GM20000 (cell line): ENCODE measurements at regions not wholly inside any gene's neighbourhood (a gene's known extent, or its start where the extent isn't known, plus 50 kb on each side); places are given as distances from the start of the nearest gene placed in this dataset.

Source experiments
- DNase-seq: peaks from one replicate; pipeline ENCODE4 v3.0.0; 2012; ENCODE audit warnings: low spot score
- TF ChIP-seq, protein P1 (sequence below): IDR thresholded peaks from 2 replicates; pipeline ENCODE4 v1.5.1; 2012; ENCODE audit warnings: mild to moderate bottlenecking, control low read depth; ENCODE audit errors: extremely low read depth, missing control alignments

GRCh38 chr9:13689925-13690324 is 410.4 kb upstream of the MPDZ start:
- TF ChIP-seq, protein P1, sequence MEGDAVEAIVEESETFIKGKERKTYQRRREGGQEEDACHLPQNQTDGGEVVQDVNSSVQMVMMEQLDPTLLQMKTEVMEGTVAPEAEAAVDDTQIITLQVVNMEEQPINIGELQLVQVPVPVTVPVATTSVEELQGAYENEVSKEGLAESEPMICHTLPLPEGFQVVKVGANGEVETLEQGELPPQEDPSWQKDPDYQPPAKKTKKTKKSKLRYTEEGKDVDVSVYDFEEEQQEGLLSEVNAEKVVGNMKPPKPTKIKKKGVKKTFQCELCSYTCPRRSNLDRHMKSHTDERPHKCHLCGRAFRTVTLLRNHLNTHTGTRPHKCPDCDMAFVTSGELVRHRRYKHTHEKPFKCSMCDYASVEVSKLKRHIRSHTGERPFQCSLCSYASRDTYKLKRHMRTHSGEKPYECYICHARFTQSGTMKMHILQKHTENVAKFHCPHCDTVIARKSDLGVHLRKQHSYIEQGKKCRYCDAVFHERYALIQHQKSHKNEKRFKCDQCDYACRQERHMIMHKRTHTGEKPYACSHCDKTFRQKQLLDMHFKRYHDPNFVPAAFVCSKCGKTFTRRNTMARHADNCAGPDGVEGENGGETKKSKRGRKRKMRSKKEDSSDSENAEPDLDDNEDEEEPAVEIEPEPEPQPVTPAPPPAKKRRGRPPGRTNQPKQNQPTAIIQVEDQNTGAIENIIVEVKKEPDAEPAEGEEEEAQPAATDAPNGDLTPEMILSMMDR = no peak
- DNase-seq = no peak

- TF ChIP-seq, protein P1 = no peak
- no peak for DNase-seq
Measured at GRCh38 chr9:13688990-13689600, 409.6 kb upstream of the MPDZ start.

DNA sequence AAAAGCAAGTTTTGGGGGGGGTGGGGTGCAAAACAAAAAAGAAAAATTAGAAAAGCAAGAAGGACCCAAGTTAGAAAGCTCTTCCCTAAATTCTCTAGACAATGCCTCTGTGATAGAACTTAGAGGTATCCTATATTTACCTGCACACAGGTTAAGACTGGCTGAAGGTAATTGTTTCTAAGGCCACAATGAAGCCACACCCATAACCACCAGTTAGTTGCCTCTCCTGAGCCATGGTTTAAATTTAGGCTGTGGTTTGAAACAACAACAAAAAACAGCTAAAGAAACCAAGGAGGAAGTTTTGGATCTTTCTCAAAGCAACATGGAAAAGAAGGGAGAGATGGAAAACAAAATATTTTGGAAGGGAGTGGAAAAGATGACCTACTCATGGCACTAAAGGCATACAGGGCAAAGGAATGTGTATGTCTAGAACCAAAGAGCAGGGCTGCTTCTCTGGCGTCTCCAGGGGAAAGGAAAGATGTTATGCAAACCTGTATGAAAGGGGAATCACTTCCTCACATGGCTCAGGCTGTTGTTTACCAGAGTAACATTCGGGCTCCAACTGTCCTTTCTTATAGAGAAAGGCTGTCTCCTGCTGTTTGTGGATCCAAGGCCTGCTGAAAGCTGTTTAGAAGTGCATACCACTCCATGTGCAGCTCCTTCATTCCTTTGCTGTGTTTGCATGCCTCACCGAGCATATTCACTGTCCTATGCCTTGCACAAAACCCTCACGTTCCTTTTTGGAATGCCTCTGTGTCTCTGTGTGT is 408.9 kb upstream of the MPDZ start:
- TF ChIP-seq, protein P1 = no peak
- DNase-seq = no peak

DNA sequence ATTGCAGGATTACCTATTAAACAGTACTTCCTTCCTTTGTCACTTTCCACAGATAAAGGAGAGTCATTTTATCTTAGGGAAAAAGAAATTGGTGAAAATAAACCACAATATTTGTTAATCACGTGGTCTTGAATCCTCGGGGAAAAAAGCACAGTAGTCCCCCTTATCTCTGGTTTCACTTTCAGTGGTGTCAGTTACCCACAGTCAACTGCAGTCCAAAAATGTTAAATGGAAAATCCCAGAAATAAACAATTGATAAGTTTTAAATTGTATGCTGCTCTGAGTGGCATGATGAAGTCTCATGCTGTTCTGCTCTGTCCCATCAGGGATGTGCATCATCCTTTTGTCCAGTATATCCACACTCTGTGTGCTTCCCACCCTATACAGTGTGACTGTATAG is 405.2 kb upstream of the MPDZ start:
- TF ChIP-seq, protein P1 = no peak
- no peak for DNase-seq

DNA sequence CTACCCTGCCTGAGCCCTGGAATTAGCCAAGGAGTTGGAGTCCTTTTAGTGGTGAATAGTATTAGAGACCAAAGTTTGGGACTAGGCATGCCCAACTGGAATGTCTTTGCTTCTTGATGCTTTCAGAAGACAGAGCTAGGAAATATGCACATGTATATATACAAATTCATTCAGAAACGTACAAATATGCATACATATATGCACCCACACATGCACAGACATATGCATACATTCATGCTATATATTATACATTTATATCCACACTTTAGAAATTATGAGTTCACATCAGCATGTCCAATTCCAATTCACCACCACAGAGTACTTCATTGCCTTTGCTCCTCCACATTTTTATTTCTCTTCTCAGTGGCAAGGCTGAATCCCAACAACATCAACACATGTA is 398.3 kb upstream of the MPDZ start:
- DNase-seq = no peak
- TF ChIP-seq, protein P1 = no peak

DNA sequence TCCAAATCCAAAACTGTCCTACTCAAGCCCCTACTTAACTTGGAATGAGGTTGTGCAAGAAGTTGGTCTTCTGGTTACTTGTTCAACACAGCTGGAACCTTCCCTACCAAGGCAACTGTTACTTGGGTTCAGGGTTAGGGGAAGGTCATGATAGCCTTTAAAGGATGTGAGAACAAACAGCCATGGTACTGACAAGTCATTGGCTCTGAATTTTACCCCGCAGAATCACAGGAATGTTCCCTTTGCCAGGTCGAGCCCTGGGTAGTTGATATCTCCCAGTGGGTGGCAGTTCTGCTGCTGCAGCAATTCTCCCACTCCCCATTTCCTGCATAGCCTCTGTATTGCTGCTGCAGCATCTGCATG is 396.1 kb upstream of the MPDZ start:
- DNase-seq = no peak
- TF ChIP-seq, protein P1 = no peak

- TF ChIP-seq, protein P1 = no peak
- DNase-seq = no peak
Measured at GRCh38 chr9:13674926-13675637, 395.6 kb upstream of the MPDZ start.
